Fibroblast of pulmonary artery (primary cell): ENCODE measurements at regions not wholly inside any gene's neighbourhood (a gene's known extent, or its start where the extent isn't known, plus 50 kb on each side); places are given as distances from the start of the nearest gene placed in this dataset.

ENCODE experiments used
- DNase-seq: peaks from one replicate; pipeline ENCODE4 v3.0.0-alpha.2; 2010; ENCODE audit warnings: low read depth
- H3K4me3 ChIP-seq: replicated peaks from 2 replicates; pipeline ENCODE4 v1.5.1; 2011; ENCODE audit warnings: low read depth, mild to moderate bottlenecking, control low read depth, low read length, moderate library complexity
- CTCF ChIP-seq: IDR thresholded peaks from 2 replicates; pipeline ENCODE4 v1.5.1; 2011; ENCODE audit warnings: mild to moderate bottlenecking, control low read depth, low read length, inconsistent platforms; ENCODE audit errors: missing control alignments

DNA sequence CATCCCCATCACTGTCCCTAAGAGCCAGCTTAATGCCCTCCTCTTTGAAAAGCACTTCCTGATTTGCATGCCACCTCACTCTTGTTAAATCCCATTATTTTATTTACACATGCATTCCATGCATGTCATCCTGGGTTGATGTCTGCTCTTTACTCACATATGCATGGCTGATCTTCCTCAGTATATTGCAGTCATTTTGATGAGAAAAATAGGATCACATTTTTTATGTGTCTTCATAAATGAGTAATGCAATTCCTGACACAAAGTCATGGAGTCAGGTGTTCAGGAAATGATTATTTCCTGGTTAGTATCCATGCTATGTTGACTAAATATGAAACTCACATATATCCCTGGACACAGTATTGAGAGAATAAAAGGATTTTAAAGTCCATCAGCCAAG lies 204.7 kb downstream of the SLIT2 start:
- no peak for TF ChIP-seq CTCF
- no peak for DNase-seq
- H3K4me3 ChIP-seq: no peak overlapping the region

- DNase-seq: no peak
- no peak overlapping the region for H3K4me3 ChIP-seq
- no peak for TF ChIP-seq CTCF
Observed at GRCh38 chr4:20462426-20463175, 210.9 kb downstream of the SLIT2 start.

- no peak for DNase-seq
- TF ChIP-seq CTCF: no peak
- no peak overlapping the region for H3K4me3 ChIP-seq
Observed at GRCh38 chr4:20463176-20463430, 211.4 kb downstream of the SLIT2 start.

- TF ChIP-seq CTCF: no peak
- no peak overlapping the region for H3K4me3 ChIP-seq
- DNase-seq: peak; percentile 54
Observed at GRCh38 chr4:20464381-20464780, 212.7 kb downstream of the SLIT2 start.

GRCh38 chr4:20474119-20474518 lies 222.4 kb downstream of the SLIT2 start:
- no peak for TF ChIP-seq CTCF
- peak; percentile 63 for DNase-seq
- H3K4me3 ChIP-seq: no peak overlapping the region

GRCh38 chr4:20478412-20478811 lies 221.8 kb upstream of the PACRGL start:
- no peak for DNase-seq
- TF ChIP-seq CTCF: no peak
- H3K4me3 ChIP-seq: no peak overlapping the region

- no peak overlapping the region for H3K4me3 ChIP-seq
- no peak for DNase-seq
- no peak for TF ChIP-seq CTCF
Observed at GRCh38 chr4:20480165-20480947, 219.9 kb upstream of the PACRGL start.
